OCI-LY1 (cell line): ENCODE measurements at regions not wholly inside any gene's neighbourhood (a gene's known extent, or its start where the extent isn't known, plus 50 kb on each side); places are given as distances from the start of the nearest gene placed in this dataset.
"Not testable (repeated sequence)": the region's sequence is repeated elsewhere in the genome, so short reads cannot be mapped to it uniquely, and the experiment has no call there.

ENCODE experiments used
- H2AFZ ChIP-seq: fragments of 200-600 bp; sonication (generic), shearing (Covaris generic); 2 replicates; pipeline ENCODE4 v1.6.0; 2014; ENCODE audit warnings: antibody characterized with exemption, mild to moderate bottlenecking, low read length
- H3F3A ChIP-seq: fragments of 200-600 bp; sonication (generic), shearing (Covaris generic); 2 replicates; pipeline ENCODE4 v1.6.0; 2014; ENCODE audit warnings: mild to moderate bottlenecking, antibody characterized with exemption, low read length, moderate library complexity; ENCODE audit not compliant: insufficient read depth
- H3K27ac ChIP-seq: fragments of 200-600 bp; sonication (generic); 2 replicates; pipeline ENCODE4 v1.5.1; 2014; ENCODE audit warnings: low read length, mixed run types, mild to moderate bottlenecking, low read depth; ENCODE audit not compliant: poor library complexity, severe bottlenecking
- H3K27me3 ChIP-seq: fragments of 200-600 bp; sonication (generic); 2 replicates; pipeline ENCODE4 v1.6.0; 2014; ENCODE audit warnings: antibody characterized with exemption, mild to moderate bottlenecking, low read length, moderate library complexity; ENCODE audit not compliant: insufficient read depth
- H3K36me3 ChIP-seq: fragments of 200-600 bp; sonication (generic); 2 replicates; pipeline ENCODE4 v1.6.1; 2014; ENCODE audit warnings: mild to moderate bottlenecking, antibody characterized with exemption, low read length, moderate library complexity, mixed read lengths; ENCODE audit not compliant: insufficient read depth
- H3K4me1 ChIP-seq: fragments of 200-600 bp; sonication (generic); 2 replicates; pipeline ENCODE4 v1.5.1; 2014; ENCODE audit warnings: mild to moderate bottlenecking, low read length, moderate library complexity; ENCODE audit not compliant: insufficient read depth, severe bottlenecking
- H3K4me2 ChIP-seq: fragments of 200-600 bp; sonication (generic), shearing (Covaris generic); 2 replicates; pipeline ENCODE4 v1.6.1; 2014; ENCODE audit warnings: low read length
- H3K4me3 ChIP-seq: fragments of 200-600 bp; sonication (generic); 2 replicates; pipeline ENCODE4 v1.5.1; 2014; ENCODE audit warnings: low read length, low read depth, mild to moderate bottlenecking, mixed read lengths; ENCODE audit not compliant: poor library complexity, severe bottlenecking
- H3K79me2 ChIP-seq: fragments of 200-600 bp; shearing (Covaris generic); 2 replicates; pipeline ENCODE4 v1.6.1; 2016; ENCODE audit warnings: mixed run types, low read length, mixed read lengths; ENCODE audit not compliant: insufficient read depth
- H3K9ac ChIP-seq: fragments of 200-600 bp; sonication (generic), shearing (Covaris generic); 2 replicates; pipeline ENCODE4 v1.6.1; 2014; ENCODE audit warnings: mild to moderate bottlenecking, low read length, mixed read lengths
- H3K9me2 ChIP-seq: fragments of 200-600 bp; sonication (generic), shearing (Covaris generic); 2 replicates; pipeline ENCODE4 v1.6.1; 2014; ENCODE audit warnings: low read depth, mild to moderate bottlenecking, low read length, mixed read lengths
- H3K9me3 ChIP-seq: fragments of 200-600 bp; shearing (Covaris generic); 2 replicates; pipeline ENCODE4 v1.6.1; 2014; ENCODE audit warnings: low read length, mixed read lengths
- H4K20me1 ChIP-seq: fragments of 200-600 bp; sonication (generic), shearing (Covaris generic); 2 replicates; pipeline ENCODE4 v1.6.0; 2016; ENCODE audit warnings: mild to moderate bottlenecking, low read length; ENCODE audit not compliant: insufficient read depth
- CTCF ChIP-seq: fragments of 200-600 bp; sonication (generic), shearing (Covaris generic); IDR thresholded peaks from 2 replicates; pipeline ENCODE4 v1.5.1; 2017; ENCODE audit warnings: mild to moderate bottlenecking, antibody characterized with exemption, low read length, moderate library complexity, mixed read lengths
- EZH2 ChIP-seq: fragments of 200-600 bp; sonication (generic), shearing (Covaris generic); IDR thresholded peaks from 2 replicates; pipeline ENCODE4 v1.8.0; 2017; ENCODE audit warnings: borderline replicate concordance, mixed run types, mild to moderate bottlenecking, antibody characterized with exemption, low read length, moderate library complexity, mixed read lengths

- Histone ChIP-seq H3K79me2 (no peaks in the 10 kb centered on the region), H3K27ac (no peak overlapping the region), H3K27me3 (no peaks in the 10 kb centered on the region), H3K36me3 (no peaks in the 10 kb centered on the region), H3K4me1 (no peaks in the 10 kb centered on the region), H4K20me1 (no peaks in the 10 kb centered on the region), H3K4me3 (no peak overlapping the region), H3K9ac (no peak overlapping the region), H3K9me2 (no peaks in the 10 kb centered on the region), H3F3A (no peaks in the 10 kb centered on the region), H3K4me2 (no peak overlapping the region), H2AFZ (no peak overlapping the region), H3K9me3 (no peaks in the 10 kb centered on the region)
- TF ChIP-seq CTCF = no peak
- no peak for TF ChIP-seq EZH2
Measured at GRCh38 chr6:85754894-85755293, 112.2 kb upstream of the SYNCRIP start.

- Histone ChIP-seq H3K4me2 (no peak overlapping the region), H3K4me1 (no peaks in the 10 kb centered on the region)
- no peak for TF ChIP-seq CTCF
- TF ChIP-seq EZH2 = no peak
Measured at GRCh38 chr6:85752602-85753001, 109.9 kb upstream of the SYNCRIP start.

GRCh38 chr6:85751374-85752055 is 108.8 kb upstream of the SYNCRIP start:
- no peak overlapping the region for H3K9ac ChIP-seq
- no peak overlapping the region for H2AFZ ChIP-seq
- no peaks in the 10 kb centered on the region for H4K20me1 ChIP-seq
- H3K27ac ChIP-seq = no peak overlapping the region
- no peaks in the 10 kb centered on the region for H3K27me3 ChIP-seq
- H3K36me3 ChIP-seq = no peaks in the 10 kb centered on the region
- no peaks in the 10 kb centered on the region for H3K9me3 ChIP-seq
- H3F3A ChIP-seq = no peaks in the 10 kb centered on the region
- H3K4me3 ChIP-seq = no peak overlapping the region
- H3K79me2 ChIP-seq = no peaks in the 10 kb centered on the region
- H3K4me1 ChIP-seq = no peaks in the 10 kb centered on the region
- TF ChIP-seq EZH2 (no peak), CTCF (no peak)
- H3K4me2 ChIP-seq = no peak overlapping the region
- no peaks in the 10 kb centered on the region for H3K9me2 ChIP-seq

More at GRCh38 chr6:85752602-85753001, 109.9 kb upstream of the SYNCRIP start:
- no peaks in the 10 kb centered on the region for H3K79me2 ChIP-seq
- no peak overlapping the region for H3K4me3 ChIP-seq
- H3K27me3 ChIP-seq = no peaks in the 10 kb centered on the region
- H3K36me3 ChIP-seq = no peaks in the 10 kb centered on the region
- no peak overlapping the region for H2AFZ ChIP-seq
- no peak overlapping the region for H3K9ac ChIP-seq
- H3K27ac ChIP-seq = no peak overlapping the region
- no peaks in the 10 kb centered on the region for H3K9me2 ChIP-seq
- H3F3A ChIP-seq = no peaks in the 10 kb centered on the region
- H4K20me1 ChIP-seq = no peaks in the 10 kb centered on the region
- H3K9me3 ChIP-seq = no peaks in the 10 kb centered on the region

GRCh38 chr6:85750146-85750545 is 107.5 kb upstream of the SYNCRIP start:
- not testable (repeated sequence) for H3K9ac ChIP-seq, H4K20me1 ChIP-seq, H3K4me1 ChIP-seq, H3K4me2 ChIP-seq, H3K79me2 ChIP-seq, H3K9me2 ChIP-seq, H3K36me3 ChIP-seq, H3K27me3 ChIP-seq, H3K9me3 ChIP-seq, H3K4me3 ChIP-seq, H3K27ac ChIP-seq, H3F3A ChIP-seq, H2AFZ ChIP-seq
